ENCODE measurements at regions not wholly inside any gene's neighbourhood (a gene's known extent, or its start where the extent isn't known, plus 50 kb on each side); places are given as distances from the start of the nearest gene placed in this dataset.

DNA sequence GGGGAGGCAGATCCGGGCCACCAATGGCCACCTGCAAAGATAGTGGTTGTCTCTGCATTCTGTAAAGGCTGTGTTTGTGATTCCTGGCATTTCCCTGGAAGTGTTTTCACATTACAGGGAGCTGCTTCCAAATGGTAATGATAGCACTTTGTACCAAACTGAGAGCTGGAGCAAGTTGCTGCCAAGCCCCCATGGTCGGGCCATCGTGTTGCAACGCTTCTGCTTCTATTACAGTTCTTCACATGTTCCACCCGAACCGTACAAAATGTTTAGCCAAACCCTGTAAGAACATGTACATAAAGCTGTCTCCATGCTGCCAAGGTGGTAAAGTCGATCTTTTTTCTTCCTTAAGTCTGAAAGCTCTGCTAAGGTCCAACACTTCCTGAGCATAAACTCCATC is 397.7 kb upstream of the NFE2L3 start:
- TF ChIP-seq POLR2A (IDR thresholded peaks at IDR 0.05; ENCODE audit: low read depth, low read length) = no peak
- TF ChIP-seq, protein P1, sequence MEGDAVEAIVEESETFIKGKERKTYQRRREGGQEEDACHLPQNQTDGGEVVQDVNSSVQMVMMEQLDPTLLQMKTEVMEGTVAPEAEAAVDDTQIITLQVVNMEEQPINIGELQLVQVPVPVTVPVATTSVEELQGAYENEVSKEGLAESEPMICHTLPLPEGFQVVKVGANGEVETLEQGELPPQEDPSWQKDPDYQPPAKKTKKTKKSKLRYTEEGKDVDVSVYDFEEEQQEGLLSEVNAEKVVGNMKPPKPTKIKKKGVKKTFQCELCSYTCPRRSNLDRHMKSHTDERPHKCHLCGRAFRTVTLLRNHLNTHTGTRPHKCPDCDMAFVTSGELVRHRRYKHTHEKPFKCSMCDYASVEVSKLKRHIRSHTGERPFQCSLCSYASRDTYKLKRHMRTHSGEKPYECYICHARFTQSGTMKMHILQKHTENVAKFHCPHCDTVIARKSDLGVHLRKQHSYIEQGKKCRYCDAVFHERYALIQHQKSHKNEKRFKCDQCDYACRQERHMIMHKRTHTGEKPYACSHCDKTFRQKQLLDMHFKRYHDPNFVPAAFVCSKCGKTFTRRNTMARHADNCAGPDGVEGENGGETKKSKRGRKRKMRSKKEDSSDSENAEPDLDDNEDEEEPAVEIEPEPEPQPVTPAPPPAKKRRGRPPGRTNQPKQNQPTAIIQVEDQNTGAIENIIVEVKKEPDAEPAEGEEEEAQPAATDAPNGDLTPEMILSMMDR (IDR thresholded peaks at IDR 0.05; ENCODE audit: extremely low read depth in 1 of 2, insufficient read depth in 1 of 2, low read depth in 1 of 2, low read length in 2 of 2) = no peak
- no peak for TF ChIP-seq MYC (IDR thresholded peaks at IDR 0.05; ENCODE audit: low read depth, low read length)
- TF ChIP-seq JUN (IDR thresholded peaks at IDR 0.05; ENCODE audit: borderline replicate concordance, insufficient read depth, insufficient read length, low read depth) = no peak
- TF ChIP-seq EZH2 (IDR thresholded peaks at IDR 0.05; ENCODE audit: borderline replicate concordance, low read depth, low read length, severe bottlenecking) = no peak
- no peak for TF ChIP-seq GATA2 (IDR thresholded peaks at IDR 0.05; ENCODE audit: insufficient read depth, insufficient read length, low read depth, low read length)
- no peak for TF ChIP-seq POLR2AphosphoS5 (IDR thresholded peaks at IDR 0.05; ENCODE audit: insufficient read depth, low read depth, low read length)
